Dendritic cell treated with granulocyte-macrophage colony-stimulating factor and Interleukin-4, amounts not matched to agents 40 ng/mL and 50 ng/mL, for 4 days (primary cell): ENCODE measurements at regions not wholly inside any gene's neighbourhood (a gene's known extent, or its start where the extent isn't known, plus 50 kb on each side); places are given as distances from the start of the nearest gene placed in this dataset.
"Not testable (repeated sequence)": the region's sequence is repeated elsewhere in the genome, so short reads cannot be mapped to it uniquely, and the experiment has no call there.

Experiments
- H3K27ac Mint-ChIP-seq: one replicate; pipeline ENCODE4 v1.8.0; 2022; ENCODE audit warnings: mild to moderate bottlenecking, mixed read lengths
- H3K27me3 Mint-ChIP-seq: one replicate; pipeline ENCODE4 v1.8.0; 2022; ENCODE audit warnings: mild to moderate bottlenecking, mixed read lengths
- H3K36me3 Mint-ChIP-seq: one replicate; pipeline ENCODE4 v1.8.0; 2022; ENCODE audit warnings: low read depth, mixed read lengths
- H3K4me1 Mint-ChIP-seq: one replicate; pipeline ENCODE4 v1.8.0; 2022; ENCODE audit warnings: low read depth, mixed read lengths
- H3K4me3 Mint-ChIP-seq: one replicate; pipeline ENCODE4 v1.8.0; 2022; ENCODE audit warnings: mild to moderate bottlenecking, moderate library complexity, mixed read lengths
- H3K9me3 Mint-ChIP-seq: one replicate; pipeline ENCODE4 v1.8.0; 2022; ENCODE audit warnings: mixed read lengths
- intact Hi-C: fragments of 100-400 bp; cut with micrococcal nuclease; formaldehyde crosslinking; loops from one replicate; pipeline ENCODE4 v1.15.0; 2022

GRCh38 chr6:168913866-168914469 lies 339.7 kb downstream of the THBS2 start:
- no peaks in the 10 kb centered on the region for H3K4me1 Mint-ChIP-seq
- H3K4me3 Mint-ChIP-seq: no peak overlapping the region
- no peak overlapping the region for H3K27ac Mint-ChIP-seq
- no peaks in the 10 kb centered on the region for H3K36me3 Mint-ChIP-seq
- no peaks in the 10 kb centered on the region for H3K27me3 Mint-ChIP-seq
- intact Hi-C loops: no loop called here
- H3K9me3 Mint-ChIP-seq: peaks cover 18% of the 10 kb centered on the region

DNA sequence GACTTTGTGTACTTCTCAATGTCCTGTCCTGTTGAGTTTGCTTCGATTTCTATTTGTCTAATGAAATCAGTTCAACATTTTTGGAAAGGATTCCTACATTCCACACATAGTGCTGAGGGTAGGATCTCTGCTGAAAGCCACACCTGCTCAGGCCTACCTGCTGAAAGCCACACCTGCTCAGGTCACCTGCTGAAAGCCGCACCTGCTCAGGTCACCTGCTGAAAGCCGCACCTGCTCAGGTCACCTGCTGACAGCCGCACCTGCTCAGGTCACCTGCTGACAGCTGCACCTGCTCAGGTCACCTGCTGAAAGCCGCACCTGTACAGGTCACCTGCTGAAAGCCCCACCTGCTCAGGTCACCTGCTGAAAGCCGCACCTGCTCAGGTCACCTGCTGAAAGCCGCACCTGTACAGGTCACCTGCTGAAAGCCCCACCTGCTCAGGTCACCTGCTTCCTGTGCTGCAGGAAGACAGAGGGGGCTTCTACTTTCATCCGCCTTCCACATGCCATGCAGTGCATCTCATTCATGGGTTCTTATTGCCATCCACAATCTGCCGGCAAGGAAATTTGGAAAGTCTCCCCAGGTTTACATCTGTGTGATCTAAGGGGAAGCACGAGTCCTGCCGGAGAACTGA lies 340.3 kb downstream of the THBS2 start:
- H3K27me3 Mint-ChIP-seq, H3K4me3 Mint-ChIP-seq, H3K4me1 Mint-ChIP-seq, H3K36me3 Mint-ChIP-seq, intact Hi-C loops, H3K27ac Mint-ChIP-seq: not testable (repeated sequence)
- peaks cover 18% of the 10 kb centered on the region for H3K9me3 Mint-ChIP-seq

GRCh38 chr6:168909288-168909687 lies 344.4 kb downstream of the THBS2 start:
- no peaks in the 10 kb centered on the region for H3K36me3 Mint-ChIP-seq
- H3K27ac Mint-ChIP-seq: no peak overlapping the region
- intact Hi-C loops: no loop called here

GRCh38 chr6:168908887-168909286 lies 344.8 kb downstream of the THBS2 start:
- intact Hi-C loops: no loop called here
- no peaks in the 10 kb centered on the region for H3K36me3 Mint-ChIP-seq
- no peaks in the 10 kb centered on the region for H3K4me1 Mint-ChIP-seq
- peaks cover 26% of the 10 kb centered on the region for H3K9me3 Mint-ChIP-seq
- no peak overlapping the region for H3K4me3 Mint-ChIP-seq
- no peak overlapping the region for H3K27ac Mint-ChIP-seq
- H3K27me3 Mint-ChIP-seq: no peaks in the 10 kb centered on the region

More at GRCh38 chr6:168909288-168909687, 344.4 kb downstream of the THBS2 start:
- Mint-ChIP-seq H3K4me1 (no peaks in the 10 kb centered on the region), H3K9me3 (peaks cover 26% of the 10 kb centered on the region), H3K27me3 (no peaks in the 10 kb centered on the region), H3K4me3 (no peak overlapping the region)

GRCh38 chr6:168908166-168908565 lies 345.5 kb downstream of the THBS2 start:
- Mint-ChIP-seq H3K27me3 (no peaks in the 10 kb centered on the region), H3K4me1 (no peaks in the 10 kb centered on the region), H3K9me3 (peaks cover 26% of the 10 kb centered on the region), H3K36me3 (no peaks in the 10 kb centered on the region), H3K4me3 (no peak overlapping the region), H3K27ac (no peak overlapping the region)
- intact Hi-C loops: no loop called here

GRCh38 chr6:168906391-168906790 lies 347.3 kb downstream of the THBS2 start:
- no peaks in the 10 kb centered on the region for H3K4me1 Mint-ChIP-seq
- intact Hi-C loops: no loop called here
- H3K9me3 Mint-ChIP-seq: peaks cover 20% of the 10 kb centered on the region
- H3K36me3 Mint-ChIP-seq: no peaks in the 10 kb centered on the region
- H3K27ac Mint-ChIP-seq: no peak overlapping the region
- H3K4me3 Mint-ChIP-seq: no peak overlapping the region
- no peaks in the 10 kb centered on the region for H3K27me3 Mint-ChIP-seq

DNA sequence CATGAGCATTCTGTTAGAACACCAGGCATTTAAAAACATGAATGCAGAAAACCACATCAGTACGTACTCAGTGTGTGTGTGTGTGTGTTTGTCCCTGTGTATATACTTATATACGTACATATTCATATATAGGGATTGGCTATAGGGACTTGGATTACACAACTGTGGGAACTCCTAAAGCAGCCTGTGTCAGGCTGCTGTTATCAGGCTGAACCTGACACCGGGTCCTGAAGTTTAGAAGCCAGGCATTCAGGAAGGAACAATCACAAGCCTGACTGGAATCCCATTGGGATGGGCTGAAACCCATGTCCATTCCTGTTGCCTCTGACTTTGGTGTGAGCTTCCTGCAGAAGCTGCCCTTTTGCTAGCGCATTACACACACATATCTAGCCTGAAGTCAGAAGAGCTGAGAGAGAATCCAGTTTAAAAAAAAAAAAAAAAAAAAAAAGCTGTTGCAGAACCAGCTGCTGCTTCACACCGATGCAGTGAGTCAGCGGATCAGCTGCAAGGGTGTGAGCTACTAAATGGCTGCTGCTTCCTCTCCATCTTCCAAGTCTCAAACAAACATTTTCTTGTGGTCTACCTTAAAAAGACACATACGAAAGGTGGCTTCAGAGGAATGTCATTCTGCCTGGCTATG lies 348.1 kb downstream of the THBS2 start:
- intact Hi-C loops: no loop called here
- H3K4me1 Mint-ChIP-seq: no peaks in the 10 kb centered on the region
- H3K4me3 Mint-ChIP-seq: no peak overlapping the region
- H3K9me3 Mint-ChIP-seq: peaks cover 17% of the 10 kb centered on the region
- no peaks in the 10 kb centered on the region for H3K27me3 Mint-ChIP-seq
- H3K27ac Mint-ChIP-seq: no peak overlapping the region
- H3K36me3 Mint-ChIP-seq: no peaks in the 10 kb centered on the region

DNA sequence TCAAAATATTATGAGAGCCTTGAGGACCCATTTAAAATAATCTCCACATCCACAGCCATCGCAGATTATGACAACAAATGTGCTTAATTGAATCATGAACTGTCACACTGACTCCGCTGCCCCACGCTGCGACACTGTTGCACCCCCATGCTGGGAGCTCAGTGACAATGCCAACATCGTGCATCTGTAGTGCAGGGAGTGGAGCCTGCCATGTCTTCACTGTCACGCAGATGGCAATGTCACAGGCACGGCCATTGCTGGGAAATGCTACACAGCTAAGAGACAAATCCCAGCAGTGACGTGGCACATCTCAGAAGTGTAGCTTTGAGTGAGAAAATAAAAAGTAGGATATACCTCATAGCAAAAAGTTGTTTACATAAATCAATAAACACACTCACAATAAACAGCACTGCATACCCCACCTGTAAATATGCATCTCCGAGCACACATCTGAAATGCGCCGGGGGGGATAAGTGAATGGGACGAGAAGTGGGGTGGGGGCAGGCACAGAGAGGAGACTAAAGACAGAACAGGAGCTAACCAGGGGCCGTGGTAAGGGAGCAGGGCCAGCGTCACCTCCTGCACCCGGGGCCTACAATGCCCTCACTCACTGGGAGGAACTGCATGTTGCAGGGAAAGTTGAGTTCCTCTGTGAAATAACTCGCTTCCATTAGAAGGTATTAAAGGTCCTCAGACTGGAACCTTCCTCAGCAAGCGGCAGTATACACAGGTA lies 349.9 kb downstream of the THBS2 start:
- Mint-ChIP-seq H3K27me3 (peaks cover 2% of the 10 kb centered on the region), H3K9me3 (peaks cover 8% of the 10 kb centered on the region), H3K36me3 (no peaks in the 10 kb centered on the region), H3K4me1 (no peaks in the 10 kb centered on the region), H3K4me3 (no peak overlapping the region), H3K27ac (no peak overlapping the region)
- intact Hi-C loops: no loop called here

DNA sequence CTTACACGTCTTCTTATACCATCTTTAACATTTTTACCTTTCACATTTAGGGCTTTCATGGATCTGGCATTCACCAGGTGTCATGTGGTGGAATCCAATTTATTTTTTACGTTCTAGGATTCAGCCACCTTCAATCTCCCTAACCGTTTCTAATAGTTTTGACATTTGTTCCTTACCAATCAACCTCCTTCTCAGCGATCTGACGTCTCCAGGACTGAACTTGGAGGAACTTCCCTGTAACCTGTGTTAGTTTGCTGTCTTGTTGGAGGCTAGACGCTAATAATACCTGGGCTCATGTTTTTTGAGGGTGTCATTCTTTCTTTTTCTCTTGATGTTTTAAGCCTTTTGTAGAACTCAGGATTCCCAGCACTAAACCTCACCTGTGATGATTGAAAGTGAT lies 351.6 kb downstream of the THBS2 start:
- intact Hi-C loops: no loop called here
- Mint-ChIP-seq H3K4me1 (no peaks in the 10 kb centered on the region), H3K27me3 (peaks cover 2% of the 10 kb centered on the region), H3K27ac (no peak overlapping the region), H3K9me3 (peaks cover 3% of the 10 kb centered on the region), H3K36me3 (no peaks in the 10 kb centered on the region), H3K4me3 (no peak overlapping the region)

- no peaks in the 10 kb centered on the region for H3K9me3 Mint-ChIP-seq
- no peaks in the 10 kb centered on the region for H3K4me1 Mint-ChIP-seq
- H3K36me3 Mint-ChIP-seq: no peaks in the 10 kb centered on the region
- intact Hi-C loops: no loop called here
- H3K27me3 Mint-ChIP-seq: peaks cover 4% of the 10 kb centered on the region
- no peak overlapping the region for H3K4me3 Mint-ChIP-seq
- no peak overlapping the region for H3K27ac Mint-ChIP-seq
These were observed 352.6 kb downstream of the THBS2 start for GRCh38 chr6:168901076-168901475.

DNA sequence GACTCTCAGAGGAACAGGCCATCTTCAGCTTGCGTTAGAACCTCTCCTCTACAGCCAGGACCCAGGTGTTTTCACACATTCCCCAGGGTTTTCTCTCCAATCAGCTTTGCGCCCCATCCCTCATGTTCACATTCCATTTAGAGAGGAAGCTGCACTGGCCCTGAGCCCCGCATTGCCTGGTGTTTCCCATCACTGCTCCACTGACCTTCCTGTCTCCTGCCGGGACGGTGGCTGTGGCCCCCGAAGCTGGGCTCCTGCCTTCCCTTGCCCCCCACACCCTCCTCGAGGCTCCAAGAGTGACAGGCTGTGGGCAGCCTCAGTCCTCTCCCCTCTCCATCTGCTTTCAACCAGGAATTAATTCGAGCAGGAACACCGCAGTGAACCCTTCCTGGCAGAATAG lies 357.3 kb downstream of the THBS2 start:
- Mint-ChIP-seq H3K4me1 (peaks cover 6% of the 10 kb centered on the region), H3K27me3 (peaks cover 4% of the 10 kb centered on the region), H3K4me3 (no peak overlapping the region), H3K9me3 (no peaks in the 10 kb centered on the region), H3K27ac (no peak overlapping the region), H3K36me3 (no peaks in the 10 kb centered on the region)
- intact Hi-C loops: loop anchor here (5.0 kb wide), 1 partner anchor 431 kb away; no protein-coding TSS in a partner anchor

DNA sequence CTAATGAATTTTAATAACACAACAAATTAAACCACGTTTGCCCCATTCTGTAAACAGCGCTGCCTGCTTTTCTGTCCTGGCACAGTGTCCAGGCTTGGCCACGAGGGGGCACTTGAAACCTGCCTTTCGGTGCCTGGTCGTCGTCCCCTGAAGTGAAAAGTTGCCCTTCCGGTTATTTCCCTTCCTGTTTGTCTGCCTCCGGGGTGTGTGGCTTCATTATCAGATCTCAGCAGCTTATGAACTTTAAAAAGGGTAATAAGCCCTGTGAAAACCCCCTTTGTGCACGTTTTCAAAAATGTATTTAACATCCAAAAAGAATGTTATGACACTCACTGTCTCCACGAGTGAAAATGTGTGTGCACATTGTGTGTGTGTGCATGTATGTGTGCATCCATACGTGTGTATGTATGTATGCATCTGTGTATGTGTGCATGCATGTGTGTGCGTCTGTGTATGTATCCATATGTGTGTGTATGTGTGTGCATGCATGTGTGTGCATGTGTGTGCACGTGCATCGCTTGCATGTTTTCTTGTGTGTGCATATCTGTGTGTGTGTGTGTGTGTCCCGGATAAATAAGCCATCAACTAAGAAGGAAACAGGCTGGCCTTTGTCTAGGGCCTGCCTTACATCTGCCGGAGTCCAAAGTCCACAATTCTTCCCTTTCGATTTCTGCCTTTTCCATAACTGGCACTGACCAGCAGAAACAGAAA lies 358.4 kb downstream of the THBS2 start:
- Mint-ChIP-seq H3K36me3 (no peaks in the 10 kb centered on the region), H3K27ac (no peak overlapping the region), H3K4me3 (no peak overlapping the region), H3K27me3 (peaks cover 4% of the 10 kb centered on the region), H3K9me3 (no peaks in the 10 kb centered on the region), H3K4me1 (peaks cover 6% of the 10 kb centered on the region)
- intact Hi-C loops: loop anchor here (5.0 kb wide), 1 partner anchor 432 kb away; no protein-coding TSS in a partner anchor

- peaks cover 3% of the 10 kb centered on the region for H3K27me3 Mint-ChIP-seq
- H3K4me1 Mint-ChIP-seq: peaks cover 6% of the 10 kb centered on the region
- intact Hi-C loops: no loop called here
- H3K4me3 Mint-ChIP-seq: no peak overlapping the region
- no peak overlapping the region for H3K27ac Mint-ChIP-seq
- H3K36me3 Mint-ChIP-seq: no peaks in the 10 kb centered on the region
- no peaks in the 10 kb centered on the region for H3K9me3 Mint-ChIP-seq
These were observed 361.6 kb downstream of the THBS2 start for GRCh38 chr6:168892031-168892430.

- Mint-ChIP-seq H3K9me3 (no peaks in the 10 kb centered on the region), H3K27ac (no peak overlapping the region), H3K4me1 (peaks cover 6% of the 10 kb centered on the region), H3K4me3 (no peak overlapping the region), H3K36me3 (no peaks in the 10 kb centered on the region), H3K27me3 (no peaks in the 10 kb centered on the region)
- intact Hi-C loops: no loop called here
These were observed 362.7 kb downstream of the THBS2 start for GRCh38 chr6:168890981-168891365.
